Retinal pigment epithelial cell (primary cell): ENCODE measurements at regions not wholly inside any gene's neighbourhood (a gene's known extent, or its start where the extent isn't known, plus 50 kb on each side); places are given as distances from the start of the nearest gene placed in this dataset.
"Not testable (repeated sequence)": the region's sequence is repeated elsewhere in the genome, so short reads cannot be mapped to it uniquely, and the experiment has no call there.

Experiments
- DNase-seq: peaks from one replicate; pipeline ENCODE4 v3.0.0-alpha.2; 2010; ENCODE audit warnings: low read depth
- H3K4me3 ChIP-seq: 2 replicates; pipeline ENCODE4 v1.5.1; 2011; ENCODE audit warnings: mild to moderate bottlenecking, low read length, control low read depth, moderate library complexity
- CTCF ChIP-seq: conservative IDR thresholded peaks from 2 replicates; pipeline ENCODE4 v1.5.1; 2011; ENCODE audit warnings: low read depth, low read length, control low read depth, inconsistent platforms

GRCh38 chr6:101090281-101090680 lies 209.2 kb upstream of the ASCC3 start:
- TF ChIP-seq CTCF, result no peak
- DNase-seq, result no peak

GRCh38 chr6:101098605-101099004 lies 217.5 kb upstream of the ASCC3 start:
- DNase-seq, result not testable (repeated sequence)

More at GRCh38 chr6:101090281-101090680, 209.2 kb upstream of the ASCC3 start:
- no peak overlapping the region for H3K4me3 ChIP-seq

GRCh38 chr6:101102702-101103101 lies 221.6 kb upstream of the ASCC3 start:
- H3K4me3 ChIP-seq, result no peak overlapping the region
- TF ChIP-seq CTCF, result no peak
- no peak for DNase-seq

More at GRCh38 chr6:101098605-101099004, 217.5 kb upstream of the ASCC3 start:
- not testable (repeated sequence) for H3K4me3 ChIP-seq

GRCh38 chr6:101108286-101108685 lies 227.2 kb upstream of the ASCC3 start:
- no peak for DNase-seq
- H3K4me3 ChIP-seq, result no peak overlapping the region
- TF ChIP-seq CTCF, result no peak

- no peak for DNase-seq
- H3K4me3 ChIP-seq, result no peak overlapping the region
- no peak for TF ChIP-seq CTCF
These were observed 229.7 kb upstream of the ASCC3 start for GRCh38 chr6:101110814-101111213.

- TF ChIP-seq CTCF, result no peak
- no peak for DNase-seq
These were observed 232.5 kb upstream of the ASCC3 start for GRCh38 chr6:101113468-101114260.

GRCh38 chr6:101114703-101115102 lies 233.6 kb upstream of the ASCC3 start:
- H3K4me3 ChIP-seq, result no peak overlapping the region
- TF ChIP-seq CTCF, result peak; percentile 71
- DNase-seq, result peak; percentile 71

More at GRCh38 chr6:101113468-101114260, 232.5 kb upstream of the ASCC3 start:
- H3K4me3 ChIP-seq, result no peak overlapping the region

GRCh38 chr6:101116337-101116736 lies 235.2 kb upstream of the ASCC3 start:
- H3K4me3 ChIP-seq, result no peak overlapping the region
- DNase-seq, result no peak
- TF ChIP-seq CTCF, result no peak
